RPMI7951 (cell line): ENCODE measurements at regions not wholly inside any gene's neighbourhood (a gene's known extent, or its start where the extent isn't known, plus 50 kb on each side); places are given as distances from the start of the nearest gene placed in this dataset.

Source experiments
- DNase-seq: peaks from one replicate; pipeline ENCODE4 v3.0.0-alpha.2; 2012; ENCODE audit warnings: low read depth

DNA sequence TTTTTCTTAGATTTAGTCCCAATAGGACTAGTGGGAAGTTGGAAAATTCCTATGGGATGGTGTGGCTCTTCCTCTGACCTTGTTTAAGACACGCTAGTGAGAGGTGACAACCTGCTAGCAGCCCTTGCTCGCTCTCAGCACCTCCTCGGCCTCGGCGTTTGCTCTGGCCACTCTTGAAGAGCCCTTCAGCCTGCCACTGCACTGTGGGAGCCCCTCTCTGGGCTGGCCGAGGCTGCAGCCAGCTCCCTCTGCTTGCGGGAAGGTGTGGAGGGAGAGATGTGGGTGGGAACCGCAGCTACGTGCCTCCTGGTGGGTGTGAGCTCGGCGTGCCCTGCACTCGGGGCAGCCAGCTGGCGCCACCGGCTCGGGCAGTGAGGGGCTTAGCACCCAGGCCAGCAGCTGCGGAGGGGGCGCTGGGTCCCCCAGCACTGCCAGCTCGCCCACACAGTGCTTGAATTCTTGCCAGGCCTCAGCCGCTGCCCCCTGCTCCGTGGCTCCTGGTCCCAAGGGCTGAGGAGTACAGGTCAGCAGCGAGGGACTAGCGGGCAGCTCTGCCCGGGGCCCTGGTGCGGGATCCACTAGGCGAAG is 254.5 kb upstream of the ANKRD55 start:
- DNase-seq: no peak

DNA sequence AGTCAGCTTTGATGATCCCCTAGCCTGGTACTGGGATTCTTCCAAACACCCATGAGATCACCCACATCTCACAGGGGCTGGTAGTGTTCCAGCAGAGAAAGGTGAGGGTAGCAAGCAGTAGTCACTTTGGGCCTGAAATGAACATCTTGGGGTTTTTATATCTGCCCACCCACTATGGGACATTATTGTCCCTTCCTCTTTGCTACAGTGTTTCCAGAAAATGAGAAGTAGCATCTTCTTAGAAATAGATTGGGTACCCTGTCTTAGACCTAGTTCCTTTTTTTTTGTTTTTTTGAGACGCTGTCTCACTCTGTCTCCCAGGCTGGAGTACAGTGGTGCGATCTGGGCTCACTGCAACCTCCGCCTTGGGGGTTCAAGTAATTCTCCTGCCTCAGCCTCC is 249.2 kb upstream of the ANKRD55 start:
- DNase-seq: no peak

DNA sequence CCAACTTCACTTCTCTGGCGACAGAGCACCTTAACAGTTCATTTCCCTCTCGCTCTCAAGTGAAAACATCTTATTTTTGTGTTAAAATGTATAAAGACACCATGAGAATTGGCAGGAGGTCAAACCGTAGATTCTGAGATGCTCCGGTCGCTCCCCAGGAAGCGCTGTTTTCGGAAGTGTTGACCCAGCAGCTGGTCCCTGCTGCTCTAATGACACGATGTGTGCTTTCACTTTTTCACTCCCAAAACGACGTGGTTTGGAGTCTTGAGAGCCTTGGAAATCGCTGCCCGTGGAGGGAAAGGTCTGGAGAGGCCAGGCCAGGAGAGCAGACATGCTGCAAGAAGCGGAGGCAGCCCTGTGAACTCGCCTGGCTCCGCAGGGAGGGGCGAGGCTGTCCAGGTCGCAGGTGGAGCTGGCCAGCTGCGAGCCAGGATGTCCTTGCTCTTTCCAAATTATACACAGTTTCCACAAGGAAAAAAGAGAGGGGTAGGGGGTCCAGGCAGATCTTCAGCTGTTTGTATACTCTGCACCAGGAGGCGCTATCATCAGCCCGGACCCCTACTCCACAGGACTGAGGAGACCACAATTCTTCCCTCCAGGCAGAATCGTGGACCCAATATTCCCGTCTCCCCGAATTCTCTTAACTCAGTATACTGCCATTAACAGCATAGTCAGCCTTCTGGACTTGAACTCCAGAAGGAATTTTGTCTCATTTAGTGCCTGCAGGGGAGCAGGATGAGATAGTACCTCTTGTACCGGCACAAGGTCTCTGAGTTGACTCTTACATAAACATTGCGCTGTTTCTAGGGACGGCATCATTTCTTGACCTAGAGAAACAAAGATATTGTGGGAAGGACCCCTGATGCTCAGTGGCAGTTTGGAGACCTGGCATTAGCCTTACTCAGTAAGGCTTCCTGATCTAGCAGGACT is 248.6 kb upstream of the ANKRD55 start:
- DNase-seq: peak; percentile 50

DNA sequence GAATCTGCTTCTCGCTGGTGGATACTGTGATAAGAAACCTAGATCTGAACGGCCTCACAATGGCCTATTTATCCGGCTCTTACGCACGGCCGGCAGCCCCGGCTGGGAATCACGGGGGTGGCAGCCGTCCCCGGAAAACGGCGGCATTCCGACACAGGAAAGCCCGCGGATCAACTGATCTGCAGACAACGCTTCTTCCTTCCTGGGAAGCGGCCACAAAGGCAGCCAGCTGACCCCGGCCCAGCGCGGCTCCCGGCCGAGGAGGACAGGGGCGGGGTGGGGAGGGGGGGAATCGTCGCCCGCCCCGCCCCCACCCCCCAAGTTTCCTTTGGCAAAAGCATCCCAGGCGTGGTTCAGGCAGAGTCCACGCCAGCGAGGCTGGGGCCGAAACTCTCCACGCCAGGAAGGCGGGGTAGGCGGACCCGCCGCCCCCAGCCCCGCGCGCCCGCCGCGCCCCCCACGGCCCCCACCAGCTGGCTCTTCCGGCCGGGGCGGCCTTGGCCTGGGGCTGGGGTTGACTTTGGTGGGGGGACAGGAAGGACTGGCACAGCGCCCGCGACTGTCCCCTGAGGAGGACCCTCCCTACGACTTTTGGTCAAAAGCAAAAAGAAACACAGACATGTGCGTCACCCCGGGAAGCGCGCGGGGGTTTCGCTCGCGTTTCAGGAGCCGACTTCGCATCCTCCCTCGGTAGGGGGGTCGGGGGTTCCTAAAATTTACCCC is 247.7 kb upstream of the ANKRD55 start:
- peak; percentile 66 for DNase-seq

DNA sequence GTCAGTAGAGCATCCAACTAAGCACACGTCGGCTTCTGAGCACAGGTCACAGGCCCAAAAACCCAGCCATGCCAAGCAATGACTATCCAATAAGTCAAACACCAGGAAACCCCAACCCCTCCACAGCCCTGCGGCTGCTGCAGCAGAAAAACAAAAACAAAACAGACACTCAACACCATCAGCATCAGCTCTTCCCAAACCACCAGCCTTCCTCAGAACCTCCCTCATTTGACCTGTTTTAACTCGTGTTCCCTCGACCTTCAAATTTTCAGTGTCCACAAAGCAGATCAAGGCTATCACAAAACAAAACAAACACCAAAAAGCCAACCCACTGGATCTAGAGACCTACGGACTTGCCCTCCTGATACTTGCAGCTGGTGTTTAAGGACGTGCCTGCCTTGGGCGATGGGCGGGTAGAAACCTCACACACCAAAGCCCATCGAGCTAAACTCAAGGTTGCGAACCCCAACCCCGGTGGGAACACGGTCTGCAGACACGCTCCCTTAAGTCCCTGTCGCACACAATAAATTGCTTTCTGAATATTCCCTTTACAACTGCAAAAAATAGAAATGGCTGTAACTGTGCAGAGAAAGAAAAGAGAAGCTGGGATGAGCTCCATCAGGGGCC is 247.1 kb upstream of the ANKRD55 start:
- peak; percentile 59 for DNase-seq

DNA sequence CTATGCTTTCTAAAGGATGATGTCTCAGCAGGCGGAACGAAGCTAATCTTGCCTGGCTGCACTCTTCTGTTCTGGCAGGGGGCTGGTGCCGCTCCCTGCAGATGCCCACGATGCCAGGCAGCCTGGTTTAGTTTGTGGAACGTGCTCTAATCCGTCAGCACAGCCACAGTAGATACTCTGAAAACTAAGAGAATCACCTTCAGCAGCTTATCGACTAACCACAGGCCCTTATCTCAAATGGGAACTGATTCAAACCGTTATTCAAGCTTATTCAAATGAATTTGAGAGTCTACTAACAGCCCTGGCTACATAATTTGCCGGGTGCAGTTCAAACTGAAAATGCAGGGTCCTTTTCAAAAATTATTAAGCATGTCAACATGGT is 246.6 kb upstream of the ANKRD55 start:
- DNase-seq: no peak

DNA sequence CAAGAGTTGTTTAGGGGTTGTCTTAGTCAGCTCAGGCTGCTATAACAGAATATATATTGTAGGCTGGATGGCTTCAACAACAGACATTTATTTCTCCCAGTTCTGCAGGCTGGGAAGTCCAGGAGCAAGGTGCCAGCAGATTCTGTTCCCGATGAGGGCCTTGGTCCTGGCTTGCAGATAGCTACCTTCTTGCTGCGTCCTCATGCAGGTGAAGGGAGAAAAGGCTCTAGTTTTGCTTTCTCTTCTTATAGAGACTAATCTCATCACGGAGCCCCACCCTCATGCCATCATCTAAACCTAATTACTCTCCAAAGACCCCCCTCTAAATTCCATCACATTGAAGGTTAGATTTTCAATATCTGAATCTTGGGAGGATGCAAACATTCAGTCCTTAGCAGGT is 246.0 kb upstream of the ANKRD55 start:
- no peak for DNase-seq

DNA sequence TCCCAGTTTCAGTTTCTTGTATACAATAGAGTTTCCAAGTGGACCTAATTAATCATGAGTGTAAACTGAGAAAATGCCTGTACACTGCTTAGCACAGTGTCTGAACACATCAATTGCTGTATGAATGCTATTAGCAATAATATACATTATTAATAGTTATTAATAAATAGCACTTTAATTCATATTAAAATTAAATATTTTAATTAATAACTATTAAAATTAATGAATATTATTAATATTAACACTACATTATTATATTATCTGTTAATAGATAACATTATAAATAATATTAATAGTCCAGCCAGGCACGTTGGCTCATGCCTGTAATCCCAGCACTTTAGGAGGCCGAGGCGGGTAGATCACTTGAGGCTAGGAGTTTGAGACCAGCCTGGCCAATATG is 244.9 kb upstream of the ANKRD55 start:
- no peak for DNase-seq

DNA sequence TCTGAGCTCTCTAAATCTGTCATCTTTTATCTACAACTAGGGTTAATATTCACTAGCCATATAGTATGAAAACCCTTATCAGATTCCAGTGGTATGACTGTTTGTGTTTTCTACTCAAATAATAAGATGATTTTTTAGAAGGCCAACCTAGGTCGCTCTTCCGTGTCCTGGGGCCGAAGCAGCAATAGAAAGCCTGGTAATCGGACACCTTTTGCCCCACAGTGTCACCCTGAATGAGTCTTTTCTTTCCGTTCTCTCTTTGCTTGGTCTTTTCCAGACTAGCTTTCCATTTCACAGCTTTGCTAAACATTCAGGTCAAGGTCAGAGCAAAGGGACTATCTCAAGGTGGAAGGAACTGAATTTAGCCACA is 243.3 kb upstream of the ANKRD55 start:
- no peak for DNase-seq

DNA sequence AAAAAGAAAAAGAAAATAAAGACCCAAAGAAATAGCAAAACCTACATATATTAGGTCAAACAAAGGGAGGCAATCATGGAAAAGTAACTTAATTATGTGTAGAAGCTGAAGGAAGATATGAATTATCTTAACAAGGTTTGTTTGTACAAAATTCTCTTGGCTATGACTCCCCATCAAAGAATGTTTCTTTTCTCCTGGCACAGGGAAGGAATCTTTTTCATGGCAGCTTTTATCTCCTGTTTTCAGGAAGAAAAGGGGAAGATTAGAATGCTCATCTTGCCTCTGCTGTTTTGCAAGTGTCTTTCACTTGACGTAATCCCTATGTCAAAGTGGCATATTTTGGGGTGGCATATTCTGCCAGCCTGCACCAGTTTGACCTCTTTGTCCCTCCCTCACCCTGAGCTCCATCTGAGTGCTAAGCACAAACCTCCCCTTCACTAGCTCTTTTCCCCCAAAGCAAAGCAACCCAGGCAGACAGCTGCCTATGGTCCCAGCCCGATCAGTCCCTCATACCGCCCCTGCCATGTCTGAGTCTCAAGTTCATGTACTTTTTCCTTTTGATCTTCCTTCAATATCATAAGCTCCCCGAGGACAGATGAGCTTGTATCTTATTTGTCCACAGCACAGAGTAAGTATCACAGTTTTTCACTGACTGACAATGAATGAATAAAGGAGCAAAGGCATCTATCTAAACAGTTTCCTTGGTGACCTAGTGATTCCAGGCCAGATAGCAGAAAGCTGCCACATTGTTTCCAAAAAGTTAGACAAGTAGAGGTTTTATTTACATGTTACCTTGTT is 242.8 kb upstream of the ANKRD55 start:
- DNase-seq: no peak

DNA sequence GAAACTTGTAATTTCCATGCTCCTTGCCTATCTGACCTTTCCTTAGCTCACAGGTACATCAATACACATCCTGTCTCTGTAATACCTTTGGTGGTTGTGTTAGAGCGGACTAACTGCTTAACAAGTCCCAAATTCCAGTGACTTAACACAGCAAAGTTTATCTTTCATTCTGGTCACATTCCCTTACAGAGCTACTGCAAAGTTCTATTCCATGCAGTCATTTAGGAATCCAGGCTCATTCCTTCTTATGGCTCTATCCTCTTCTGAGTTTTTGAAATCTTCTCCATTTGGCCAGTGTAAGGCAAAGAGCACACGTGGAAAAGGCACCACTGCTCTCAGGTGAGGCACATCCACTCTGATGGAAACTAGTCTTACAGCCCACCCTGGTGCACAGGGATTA is 238.6 kb upstream of the ANKRD55 start:
- no peak for DNase-seq

DNA sequence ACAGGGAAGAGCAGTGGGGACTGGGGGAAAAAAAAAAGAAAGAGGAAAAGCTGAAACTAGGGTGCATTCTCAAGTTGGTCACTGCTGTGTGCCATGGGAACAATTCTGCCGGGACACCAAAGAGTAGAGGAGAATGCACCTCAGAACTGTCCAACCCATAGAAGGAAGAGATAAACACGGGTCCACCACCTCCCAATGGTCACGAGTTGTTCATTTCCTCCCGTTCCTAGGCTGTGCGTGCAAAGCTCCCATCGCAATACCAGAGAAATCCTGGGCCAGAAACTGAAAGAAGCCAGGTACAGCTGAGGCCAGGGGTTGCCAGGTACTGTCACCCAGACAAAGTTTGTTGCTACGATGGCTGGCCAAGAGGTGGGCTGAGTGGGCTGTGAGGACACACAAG is 236.9 kb upstream of the ANKRD55 start:
- no peak for DNase-seq

DNA sequence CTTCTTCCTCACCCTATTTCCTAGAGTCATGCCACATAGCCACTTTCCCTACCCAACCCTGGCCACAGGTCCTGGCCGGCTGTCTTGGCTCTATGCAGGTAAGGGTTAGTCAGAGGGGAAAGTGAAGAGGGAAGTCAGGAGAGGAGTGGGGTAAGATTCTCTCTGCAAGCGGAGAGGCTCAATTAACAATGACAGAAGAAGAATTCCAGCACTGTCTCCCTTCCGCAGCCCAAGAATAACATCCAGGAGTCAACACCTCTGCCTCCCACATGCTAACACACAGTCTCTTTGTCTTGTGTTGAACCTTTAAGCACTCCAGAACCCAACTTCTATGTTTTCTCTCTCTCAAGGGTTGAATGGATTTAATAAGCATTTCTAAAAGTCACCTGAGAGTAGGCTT is 235.1 kb upstream of the ANKRD55 start:
- no peak for DNase-seq

DNA sequence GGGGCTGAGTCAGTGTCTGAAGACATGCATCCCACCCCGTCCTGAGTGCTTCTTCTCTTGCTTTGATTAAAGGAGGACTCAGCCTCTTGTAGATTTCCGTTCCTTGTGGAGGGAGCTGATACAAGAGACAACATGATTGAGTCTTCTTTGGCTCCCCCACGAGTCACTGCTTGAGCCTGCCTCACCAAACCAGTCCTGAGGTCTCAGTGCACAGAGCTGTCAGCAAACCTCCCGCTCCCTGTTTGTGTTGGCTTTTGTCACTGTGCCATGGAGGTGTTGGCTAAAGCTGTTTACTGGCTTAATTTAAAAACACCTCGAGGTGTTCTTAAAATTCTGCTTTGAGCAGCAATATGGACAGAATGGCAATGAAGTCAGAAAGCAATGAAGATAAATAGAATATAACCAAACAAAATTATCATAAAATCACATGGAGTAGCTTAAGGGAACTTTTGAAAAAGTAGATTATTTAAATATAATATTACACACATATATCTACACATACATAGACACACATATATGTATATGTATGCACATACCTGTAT is 234.1 kb upstream of the ANKRD55 start:
- DNase-seq: no peak

DNA sequence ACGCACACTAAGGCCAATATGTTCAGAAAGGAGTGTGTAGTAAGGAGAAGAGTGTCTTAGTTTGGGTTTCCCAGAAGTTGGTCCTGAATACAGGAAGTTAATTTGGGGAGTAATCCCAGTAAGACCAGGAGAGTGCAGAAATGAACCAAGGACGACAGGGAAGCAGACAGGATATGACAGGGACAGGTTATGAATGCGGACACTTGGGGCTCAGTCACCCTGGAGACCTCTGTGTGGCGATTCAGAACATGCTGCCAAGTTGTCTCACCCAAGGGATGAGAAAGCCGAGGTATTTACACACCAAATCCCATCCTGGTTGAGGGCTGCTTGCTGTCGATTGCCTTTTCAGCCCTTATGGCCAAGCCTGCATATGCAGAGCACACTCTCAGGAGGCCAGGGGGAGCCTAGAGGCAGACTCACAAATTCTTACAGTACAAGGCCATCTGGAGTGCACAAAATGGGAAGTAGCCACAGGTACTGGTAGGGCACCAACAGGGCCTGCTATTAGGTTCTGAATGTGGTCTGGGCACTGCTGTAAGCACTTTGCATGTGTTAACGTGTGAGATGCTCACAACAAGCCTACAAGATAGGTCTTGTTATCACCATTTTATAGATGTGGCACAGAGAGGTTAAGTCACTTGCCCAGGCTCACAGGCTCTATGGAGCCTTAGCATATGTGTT is 233.1 kb upstream of the ANKRD55 start:
- DNase-seq: no peak

DNA sequence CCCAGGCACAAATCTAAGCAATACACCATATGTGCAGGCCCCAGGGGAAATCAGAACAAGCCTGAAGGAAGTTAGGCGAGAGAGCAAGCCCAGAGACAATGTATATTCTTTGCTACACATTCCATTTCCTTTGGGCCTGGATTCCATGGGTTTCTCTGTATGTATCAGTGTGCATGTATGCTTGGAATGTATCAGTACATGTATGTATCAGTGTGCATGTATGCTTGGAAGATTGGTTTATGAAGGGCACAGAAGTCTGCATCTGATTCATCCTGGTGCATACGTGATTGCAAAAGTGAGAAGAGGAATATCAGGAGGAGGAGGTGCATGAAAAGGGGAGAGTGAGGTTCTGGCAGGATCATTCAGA is 232.6 kb upstream of the ANKRD55 start:
- DNase-seq: no peak

DNA sequence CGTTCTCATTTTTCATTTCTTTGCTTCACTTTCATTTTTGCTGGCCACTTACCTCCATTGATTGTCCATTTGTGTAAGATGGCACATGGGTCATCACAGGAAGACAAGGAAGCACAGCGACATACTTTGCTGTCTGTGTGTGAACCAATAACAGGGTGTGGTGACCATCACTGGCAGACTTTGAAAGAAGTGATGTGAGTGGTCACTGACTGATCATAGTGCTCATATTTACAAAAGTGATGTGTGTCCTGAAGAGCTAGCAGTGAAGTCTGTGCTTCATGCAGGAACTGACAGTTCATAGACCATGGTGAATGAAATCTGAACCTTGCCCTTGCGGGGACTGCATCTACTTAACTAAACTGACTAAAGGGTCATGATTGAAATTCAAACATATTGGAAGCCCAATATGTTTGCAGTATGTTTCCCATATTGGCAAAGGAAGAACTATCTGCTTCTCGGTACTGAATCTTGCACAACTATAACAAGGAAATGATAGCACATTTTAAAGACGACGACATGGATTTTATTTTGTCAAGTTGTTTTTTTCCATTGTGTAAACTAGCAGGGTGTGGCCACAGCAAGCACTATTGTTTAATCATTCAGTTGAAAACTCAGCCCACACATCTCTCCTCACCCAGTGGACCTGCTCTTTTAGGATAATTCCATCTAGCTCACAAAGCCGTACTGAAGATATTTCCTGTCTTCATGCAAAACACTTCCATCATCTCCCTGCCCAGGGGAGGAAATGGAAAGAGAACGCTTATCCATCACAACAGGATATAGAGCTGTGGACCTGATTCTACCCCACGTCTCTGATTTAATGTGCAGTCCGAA is 232.0 kb upstream of the ANKRD55 start:
- DNase-seq: no peak

DNA sequence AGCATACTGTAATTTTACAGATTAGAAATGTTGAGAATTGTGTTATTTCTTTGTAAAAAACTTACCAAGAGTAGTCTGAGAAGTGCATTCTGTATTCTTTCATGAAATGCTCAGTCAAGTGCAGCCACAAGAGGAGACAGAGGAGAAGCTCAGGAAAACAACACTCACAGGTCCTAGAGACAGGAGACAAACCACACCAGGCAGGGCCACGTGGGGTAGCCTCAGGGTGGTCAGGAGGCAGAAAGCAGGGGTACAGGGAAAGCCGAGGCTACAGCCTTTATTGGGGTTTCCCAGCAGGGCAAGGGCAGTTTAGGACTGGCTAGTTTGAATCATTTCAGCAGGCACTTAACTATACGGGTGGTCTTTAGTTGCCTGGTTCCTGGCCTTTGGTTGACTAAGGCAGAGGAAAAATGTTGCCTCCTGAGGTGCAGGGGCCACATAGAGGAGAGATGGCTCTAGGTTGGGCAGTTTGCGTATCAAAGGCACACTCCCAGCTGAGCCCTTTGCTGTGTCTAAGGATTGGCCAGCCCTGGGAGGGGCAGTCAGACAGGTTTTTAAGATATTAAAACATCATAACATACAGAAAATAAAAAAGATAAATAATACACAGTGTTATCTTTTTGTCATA is 230.9 kb upstream of the ANKRD55 start:
- no peak for DNase-seq

DNA sequence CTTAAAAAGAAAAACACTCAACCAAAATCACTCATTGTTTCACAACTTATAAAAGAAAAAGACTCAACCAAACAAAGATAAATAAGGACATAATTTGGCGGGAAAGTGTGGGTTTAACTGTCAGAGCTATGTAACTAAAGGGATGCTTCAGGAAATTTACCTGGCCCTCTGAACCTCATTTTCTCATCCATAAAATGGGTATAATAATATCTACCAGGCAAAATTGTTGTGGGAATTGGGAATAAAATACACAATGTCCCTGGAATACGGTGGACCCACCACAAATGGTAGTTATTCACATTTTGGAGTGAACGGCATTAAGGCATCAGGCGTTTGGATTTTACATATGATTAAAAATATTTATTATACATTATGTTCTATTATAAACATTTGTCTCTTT is 228.5 kb upstream of the ANKRD55 start:
- no peak for DNase-seq
